SK-N-MC (cell line): ENCODE measurements at regions not wholly inside any gene's neighbourhood (a gene's known extent, or its start where the extent isn't known, plus 50 kb on each side); places are given as distances from the start of the nearest gene placed in this dataset.
A peak's percentile ranks its signal among the peaks of the same experiment; 100 is the strongest.
"Not testable (repeated sequence)": the region's sequence is repeated elsewhere in the genome, so short reads cannot be mapped to it uniquely, and the experiment has no call there.

Experiments
- DNase-seq: peaks from one replicate; pipeline ENCODE4 v3.0.0-alpha.2; 2011; ENCODE audit warnings: low read depth, low spot score
- H3K27ac ChIP-seq: fragments of 200-600 bp; sonication (generic); 2 replicates; pipeline ENCODE4 v1.5.1; 2016; ENCODE audit warnings: mixed run types
- H3K36me3 ChIP-seq: fragments of 200-600 bp; sonication (generic); 2 replicates; pipeline ENCODE4 v1.6.1; 2017; ENCODE audit warnings: antibody characterized with exemption, low read length, mixed read lengths; ENCODE audit not compliant: insufficient read depth
- H3K4me3 ChIP-seq: fragments of 200-600 bp; sonication (generic); 2 replicates; pipeline ENCODE4 v1.5.1; 2016
- H3K9ac ChIP-seq: fragments of 200-600 bp; sonication (generic); 2 replicates; pipeline ENCODE4 v1.8.0; 2017; ENCODE audit warnings: mixed run types, mixed read lengths; ENCODE audit not compliant: insufficient read length
- H3K9me3 ChIP-seq: fragments of 200-600 bp; sonication (generic); 2 replicates; pipeline ENCODE4 v1.6.1; 2017; ENCODE audit warnings: low read depth, mild to moderate bottlenecking, antibody characterized with exemption, low read length, moderate library complexity, mixed read lengths
- EZH2 ChIP-seq: fragments of 200-600 bp; sonication (generic); IDR thresholded peaks from one replicate; pipeline ENCODE4 v1.6.1; 2017; ENCODE audit warnings: antibody characterized with exemption
- FOXP2 ChIP-seq: optimal IDR thresholded peaks from 2 replicates; pipeline ENCODE3; 2011; ENCODE audit warnings: mild to moderate bottlenecking, moderate library complexity; ENCODE audit not compliant: insufficient read depth; ENCODE audit errors: extremely low read length, control extremely low read depth
- POLR2AphosphoS5 ChIP-seq: IDR thresholded peaks from 2 replicates; pipeline ENCODE4 v1.6.1; 2012; ENCODE audit warnings: mild to moderate bottlenecking, low read depth, low read length, borderline replicate concordance

GRCh38 chr5:103391659-103392058, 133.1 kb downstream of the MACIR start:
- TF ChIP-seq FOXP2 (no peak), EZH2 (no peak), POLR2AphosphoS5 (no peak)
- DNase-seq, result no peak
- Histone ChIP-seq H3K4me3 (no peak overlapping the region), H3K27ac (no peak overlapping the region), H3K9me3 (no peaks in the 10 kb centered on the region; the same call in 1 of the 2 replicates), H3K36me3 (no peaks in the 10 kb centered on the region), H3K9ac (no peak overlapping the region)

GRCh38 chr5:103389846-103390245, 131.3 kb downstream of the MACIR start:
- H3K27ac ChIP-seq, result peak overlapping the region; percentile 35; the same call in 1 of the 2 replicates
- H3K9ac ChIP-seq, result no peak overlapping the region
- no peaks in the 10 kb centered on the region; the same call in 1 of the 2 replicates for H3K9me3 ChIP-seq
- no peak overlapping the region for H3K4me3 ChIP-seq
- DNase-seq, result no peak
- TF ChIP-seq POLR2AphosphoS5, result no peak
- TF ChIP-seq FOXP2, result no peak
- TF ChIP-seq EZH2, result no peak
- H3K36me3 ChIP-seq, result no peaks in the 10 kb centered on the region

- no peak for DNase-seq
- Histone ChIP-seq H3K9me3 (no peaks in the 10 kb centered on the region; the same call in 1 of the 2 replicates), H3K9ac (no peak overlapping the region), H3K27ac (no peak overlapping the region), H3K36me3 (no peaks in the 10 kb centered on the region), H3K4me3 (no peak overlapping the region)
- TF ChIP-seq EZH2, result no peak
- no peak for TF ChIP-seq POLR2AphosphoS5
- no peak for TF ChIP-seq FOXP2
Measured at GRCh38 chr5:103389357-103389756, 130.8 kb downstream of the MACIR start.

GRCh38 chr5:103385722-103386121, 127.2 kb downstream of the MACIR start:
- no peak overlapping the region for H3K4me3 ChIP-seq
- TF ChIP-seq FOXP2, result no peak
- TF ChIP-seq EZH2, result no peak
- TF ChIP-seq POLR2AphosphoS5, result no peak
- no peak overlapping the region for H3K9ac ChIP-seq
- no peaks in the 10 kb centered on the region for H3K36me3 ChIP-seq
- DNase-seq, result no peak
- no peaks in the 10 kb centered on the region; the same call in 1 of the 2 replicates for H3K9me3 ChIP-seq
- no peak overlapping the region for H3K27ac ChIP-seq

GRCh38 chr5:103377638-103378037, 119.1 kb downstream of the MACIR start:
- not testable (repeated sequence) for H3K9ac ChIP-seq, DNase-seq, H3K36me3 ChIP-seq, H3K9me3 ChIP-seq, H3K4me3 ChIP-seq, H3K27ac ChIP-seq

GRCh38 chr5:103375863-103376591, 117.5 kb downstream of the MACIR start:
- no peak overlapping the region for H3K9ac ChIP-seq
- no peak for TF ChIP-seq POLR2AphosphoS5
- no peak for TF ChIP-seq FOXP2
- no peak for TF ChIP-seq EZH2
- no peak overlapping the region for H3K27ac ChIP-seq
- no peaks in the 10 kb centered on the region for H3K9me3 ChIP-seq
- no peak for DNase-seq
- H3K4me3 ChIP-seq, result no peak overlapping the region
- no peaks in the 10 kb centered on the region for H3K36me3 ChIP-seq

GRCh38 chr5:103375350-103375749, 116.8 kb downstream of the MACIR start:
- TF ChIP-seq FOXP2 (no peak), POLR2AphosphoS5 (no peak), EZH2 (no peak)
- Histone ChIP-seq H3K9me3 (no peaks in the 10 kb centered on the region), H3K27ac (no peak overlapping the region), H3K4me3 (no peak overlapping the region), H3K36me3 (no peaks in the 10 kb centered on the region), H3K9ac (no peak overlapping the region)
- no peak for DNase-seq

- TF ChIP-seq FOXP2 (no peak), EZH2 (no peak), POLR2AphosphoS5 (no peak)
- no peak for DNase-seq
- Histone ChIP-seq H3K4me3 (no peak overlapping the region), H3K9ac (no peak overlapping the region), H3K27ac (no peak overlapping the region), H3K9me3 (no peaks in the 10 kb centered on the region), H3K36me3 (no peaks in the 10 kb centered on the region)
Measured at GRCh38 chr5:103374473-103374963, 116.0 kb downstream of the MACIR start.
